B cell (primary cell): ENCODE measurements at regions not wholly inside any gene's neighbourhood (a gene's known extent, or its start where the extent isn't known, plus 50 kb on each side); places are given as distances from the start of the nearest gene placed in this dataset.

Experiments used
- CTCF ChIP-seq: fragments of 200-600 bp; IDR thresholded peaks from one replicate; pipeline ENCODE4 v1.8.0; 2022; ENCODE audit warnings: antibody characterized with exemption, mild to moderate bottlenecking
- EZH2 ChIP-seq: IDR thresholded peaks from 2 replicates; pipeline ENCODE4 v1.6.1; 2012; ENCODE audit warnings: borderline replicate concordance, low read depth, mild to moderate bottlenecking, moderate library complexity, low read length; ENCODE audit not compliant: insufficient read depth, poor library complexity, severe bottlenecking

- TF ChIP-seq CTCF (no peak), EZH2 (no peak)
Measured at GRCh38 chr3:175902226-175902625, 1043.1 kb downstream of the NAALADL2 start.
